ENCODE measurements at regions not wholly inside any gene's neighbourhood (a gene's known extent, or its start where the extent isn't known, plus 50 kb on each side); places are given as distances from the start of the nearest gene placed in this dataset.

GRCh38 chr10:61612450-61612849 lies 50.3 kb upstream of the CABCOCO1 start:
- no peak for DNase-seq (ENCODE audit: low spot score)
- TF ChIP-seq CTCF (IDR thresholded peaks at IDR 0.05; ENCODE audit: extremely low read depth, missing control alignments) = no peak

- TF ChIP-seq CTCF (IDR thresholded peaks at IDR 0.05; ENCODE audit: extremely low read depth, missing control alignments) = no peak
- DNase-seq (ENCODE audit: low spot score) = no peak
These were observed 50.7 kb upstream of the CABCOCO1 start for GRCh38 chr10:61612009-61612408.

GRCh38 chr10:61609701-61610100 lies 53.0 kb upstream of the CABCOCO1 start:
- no peak for DNase-seq (ENCODE audit: low spot score)
- no peak for TF ChIP-seq CTCF (IDR thresholded peaks at IDR 0.05; ENCODE audit: extremely low read depth, missing control alignments)

- TF ChIP-seq CTCF (IDR thresholded peaks at IDR 0.05; ENCODE audit: extremely low read depth, missing control alignments) = no peak
- no peak for DNase-seq (ENCODE audit: low spot score)
These were observed 54.3 kb upstream of the CABCOCO1 start for GRCh38 chr10:61608255-61609033.

GRCh38 chr10:61606959-61607907 lies 55.5 kb upstream of the CABCOCO1 start:
- TF ChIP-seq CTCF (IDR thresholded peaks at IDR 0.05; ENCODE audit: extremely low read depth, missing control alignments) = no peak
- no peak for DNase-seq (ENCODE audit: low spot score)

GRCh38 chr10:61605221-61605620 lies 57.5 kb upstream of the CABCOCO1 start:
- DNase-seq (ENCODE audit: low spot score) = no peak
- TF ChIP-seq CTCF (IDR thresholded peaks at IDR 0.05; ENCODE audit: extremely low read depth, missing control alignments) = no peak

GRCh38 chr10:61600399-61600798 lies 62.3 kb upstream of the CABCOCO1 start:
- DNase-seq (ENCODE audit: low spot score) = no peak
- no peak for TF ChIP-seq CTCF (IDR thresholded peaks at IDR 0.05; ENCODE audit: extremely low read depth, missing control alignments)
